Body of pancreas (tissue), 4 donors: ENCODE measurements at regions not wholly inside any gene's neighbourhood (a gene's known extent, or its start where the extent isn't known, plus 50 kb on each side); places are given as distances from the start of the nearest gene placed in this dataset.
"Not testable (repeated sequence)": the region's sequence is repeated elsewhere in the genome, so short reads cannot be mapped to it uniquely, and the experiment has no call there.

ENCODE experiments used
- ATAC-seq: fragments of 150-250 bp; one replicate; pipeline ENCODE4 v1.9.1; 2016
- DNase-seq, 4 donors: peaks; one replicate each; pipeline ENCODE4 v3.0.0-alpha.2; 2019
- H3K27ac ChIP-seq, 4 donors: fragments of 200-600 bp; sonication (generic); 1 replicate in 3 of 4; 2 replicates in 1 of 4; pipeline versions ENCODE4 v1.5.1 to v1.6.1; 2016 to 2019; ENCODE audit warnings: mild to moderate bottlenecking in 1 of 4, mixed read lengths in 1 of 4, moderate library complexity in 1 of 4
- H3K27me3 ChIP-seq, 2 donors: fragments of 200-600 bp; sonication (generic); one replicate each; pipeline ENCODE4 v1.6.0; 2016; ENCODE audit warnings: mild to moderate bottlenecking in 1 of 2
- H3K36me3 ChIP-seq, 2 donors: fragments of 200-600 bp; sonication (generic); replicated peaks in 1 of 2; 2 replicates each; pipeline ENCODE4 v1.5.1; 2016; ENCODE audit warnings: low read depth in 2 of 2; ENCODE audit not compliant: insufficient read depth in 1 of 2
- H3K4me1 ChIP-seq: fragments of 200-600 bp; sonication (generic); one replicate; pipeline ENCODE4 v1.6.0; 2016
- H3K4me3 ChIP-seq, 2 donors: fragments of 200-600 bp; sonication (generic); 1 replicate in 1 of 2; 2 replicates in 1 of 2; pipeline ENCODE4 v1.5.1; 2016 to 2019
- H3K9me3 ChIP-seq, 3 donors: fragments of 200-600 bp; sonication (generic); 1 replicate in 2 of 3; 2 replicates in 1 of 3; pipeline ENCODE4 v1.5.1; 2016
- POLR2A ChIP-seq, 3 donors: fragments of 450-650 bp; IDR thresholded peaks; one replicate each; pipeline ENCODE4 v1.6.1; 2016; ENCODE audit warnings: antibody characterized with exemption in 3 of 3, mild to moderate bottlenecking in 2 of 3
- WGBS, 2 donors: methylation state at CpG; one replicate each; pipeline ENCODE4 v1.1.5; 2017; 5-methylcytosine and 5-hydroxymethylcytosine counted together
- intact Hi-C: fragments of 100-400 bp; cut with DNase I; formaldehyde crosslinking; loops from one replicate; pipeline ENCODE4 v1.15.1; 2023
- TF ChIP-seq, protein P1 (sequence below), 7 experiments: fragments of 450-650 bp in 4 of 7; fragments of 200-600 bp in 3 of 7; sonication (generic) in 3 of 7; IDR thresholded peaks; one replicate each; pipeline ENCODE4 v1.5.1; 2016 to 2019; ENCODE audit warnings: antibody characterized with exemption in 7 of 7

GRCh38 chr4:188732131-188732530 is 592.9 kb downstream of the TRIML1 start:
- ATAC-seq (no peak), DNase-seq (no peak)
- H3K27ac ChIP-seq: no peak overlapping the region
- no peaks in the 10 kb centered on the region for H3K27me3 ChIP-seq
- no peaks in the 10 kb centered on the region for H3K36me3 ChIP-seq
- H3K4me3 ChIP-seq: no peak overlapping the region
- no peak for TF ChIP-seq POLR2A (IDR thresholded peaks at IDR 0.05)
- TF ChIP-seq, protein P1, sequence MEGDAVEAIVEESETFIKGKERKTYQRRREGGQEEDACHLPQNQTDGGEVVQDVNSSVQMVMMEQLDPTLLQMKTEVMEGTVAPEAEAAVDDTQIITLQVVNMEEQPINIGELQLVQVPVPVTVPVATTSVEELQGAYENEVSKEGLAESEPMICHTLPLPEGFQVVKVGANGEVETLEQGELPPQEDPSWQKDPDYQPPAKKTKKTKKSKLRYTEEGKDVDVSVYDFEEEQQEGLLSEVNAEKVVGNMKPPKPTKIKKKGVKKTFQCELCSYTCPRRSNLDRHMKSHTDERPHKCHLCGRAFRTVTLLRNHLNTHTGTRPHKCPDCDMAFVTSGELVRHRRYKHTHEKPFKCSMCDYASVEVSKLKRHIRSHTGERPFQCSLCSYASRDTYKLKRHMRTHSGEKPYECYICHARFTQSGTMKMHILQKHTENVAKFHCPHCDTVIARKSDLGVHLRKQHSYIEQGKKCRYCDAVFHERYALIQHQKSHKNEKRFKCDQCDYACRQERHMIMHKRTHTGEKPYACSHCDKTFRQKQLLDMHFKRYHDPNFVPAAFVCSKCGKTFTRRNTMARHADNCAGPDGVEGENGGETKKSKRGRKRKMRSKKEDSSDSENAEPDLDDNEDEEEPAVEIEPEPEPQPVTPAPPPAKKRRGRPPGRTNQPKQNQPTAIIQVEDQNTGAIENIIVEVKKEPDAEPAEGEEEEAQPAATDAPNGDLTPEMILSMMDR (IDR thresholded peaks at IDR 0.05): no peak
- WGBS, 2 donors: 15 to 31% methylated on average over 3 of the region's 3 CpGs
- H3K4me1 ChIP-seq: no peaks in the 10 kb centered on the region
- intact Hi-C loops: no loop called here
- no peaks in the 10 kb centered on the region for H3K9me3 ChIP-seq

DNA sequence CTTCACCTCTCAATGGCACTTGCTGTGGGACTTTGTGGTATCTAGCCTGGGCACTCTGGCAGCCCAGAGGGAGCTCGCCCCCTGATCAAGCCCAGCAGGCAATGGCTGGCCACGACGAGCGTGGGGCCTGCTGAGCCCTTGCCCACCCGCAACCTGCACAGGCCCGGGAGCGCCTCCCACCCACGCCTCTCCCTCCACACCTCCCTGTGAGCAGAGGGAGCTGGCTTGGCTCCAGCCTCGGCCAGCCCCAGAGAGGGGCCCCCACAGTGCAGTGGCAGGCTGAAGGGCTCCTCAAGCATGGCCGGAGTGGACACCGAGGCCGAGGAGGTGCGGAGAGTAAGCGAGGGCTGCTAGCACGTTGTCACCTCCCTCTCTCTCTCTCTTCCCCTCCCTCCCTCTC is 595.8 kb downstream of the TRIML1 start:
- 75 to 93% methylated on average over 8 to 13 of the region's 15 CpGs for WGBS, 2 donors
- H3K27me3 ChIP-seq: no peaks in the 10 kb centered on the region
- H3K4me1 ChIP-seq: no peaks in the 10 kb centered on the region
- ATAC-seq (no peak), DNase-seq (no peak)
- intact Hi-C loops: no loop called here
- no peak overlapping the region for H3K4me3 ChIP-seq
- TF ChIP-seq, protein P1 (IDR thresholded peaks at IDR 0.05): no peak
- TF ChIP-seq POLR2A (IDR thresholded peaks at IDR 0.05): no peak
- H3K36me3 ChIP-seq: no peaks in the 10 kb centered on the region
- H3K27ac ChIP-seq: no peak overlapping the region
- H3K9me3 ChIP-seq: no peaks in the 10 kb centered on the region

DNA sequence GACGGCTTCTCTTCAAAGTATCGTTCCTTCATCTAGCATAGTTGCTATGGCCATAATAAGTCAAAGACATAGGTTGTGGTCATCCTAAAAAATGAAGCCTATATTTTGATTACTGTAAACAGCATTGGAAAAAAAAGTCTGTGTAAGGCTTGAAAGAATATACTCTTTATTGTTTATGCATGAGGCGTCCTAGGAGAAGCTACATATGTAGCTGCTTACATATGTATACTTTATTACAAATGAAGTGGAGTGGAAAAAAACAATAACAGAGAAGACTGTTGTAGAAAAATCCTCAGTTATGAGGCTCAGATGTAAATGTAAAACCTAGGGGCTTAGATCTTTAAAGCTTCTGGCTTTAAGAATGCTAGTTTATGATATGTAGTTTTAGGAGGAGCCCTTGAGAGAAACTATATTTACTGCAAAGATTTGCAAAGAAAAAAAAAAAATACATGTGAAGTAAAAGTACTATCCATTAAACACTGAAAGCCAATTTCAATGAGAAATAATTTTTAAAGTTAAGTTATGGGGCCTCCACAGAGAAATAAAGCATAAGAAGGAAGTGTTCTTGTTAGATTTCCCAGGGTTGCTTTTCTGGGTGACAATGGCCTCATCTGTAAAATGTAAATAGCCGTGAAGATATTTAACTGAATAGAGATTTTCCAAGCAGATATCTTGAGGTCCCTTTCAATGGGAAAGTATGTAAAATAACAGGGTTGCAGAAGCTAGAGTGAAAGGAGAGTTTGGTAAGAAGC is 598.2 kb downstream of the TRIML1 start:
- TF ChIP-seq, protein P1 (IDR thresholded peaks at IDR 0.05): no peak
- TF ChIP-seq POLR2A (IDR thresholded peaks at IDR 0.05): no peak
- Histone ChIP-seq H3K4me3 (no peak overlapping the region), H3K9me3 (no peaks in the 10 kb centered on the region), H3K27me3 (no peaks in the 10 kb centered on the region), H3K4me1 (no peaks in the 10 kb centered on the region), H3K27ac (no peak overlapping the region), H3K36me3 (no peaks in the 10 kb centered on the region)
- WGBS, 2 donors: 83 to 85% methylated on average over 4 of the region's 4 CpGs
- DNase-seq: no peak
- no peak for ATAC-seq
- intact Hi-C loops: no loop called here

- H3K9me3 ChIP-seq, ATAC-seq, H3K27me3 ChIP-seq, H3K4me1 ChIP-seq, H3K27ac ChIP-seq, H3K4me3 ChIP-seq, intact Hi-C loops, DNase-seq, H3K36me3 ChIP-seq: not testable (repeated sequence)
- WGBS, 2 donors: 73 to 82% methylated on average over 17 to 24 of the region's 24 CpGs
These were observed 599.0 kb downstream of the TRIML1 start for GRCh38 chr4:188738290-188738689.

DNA sequence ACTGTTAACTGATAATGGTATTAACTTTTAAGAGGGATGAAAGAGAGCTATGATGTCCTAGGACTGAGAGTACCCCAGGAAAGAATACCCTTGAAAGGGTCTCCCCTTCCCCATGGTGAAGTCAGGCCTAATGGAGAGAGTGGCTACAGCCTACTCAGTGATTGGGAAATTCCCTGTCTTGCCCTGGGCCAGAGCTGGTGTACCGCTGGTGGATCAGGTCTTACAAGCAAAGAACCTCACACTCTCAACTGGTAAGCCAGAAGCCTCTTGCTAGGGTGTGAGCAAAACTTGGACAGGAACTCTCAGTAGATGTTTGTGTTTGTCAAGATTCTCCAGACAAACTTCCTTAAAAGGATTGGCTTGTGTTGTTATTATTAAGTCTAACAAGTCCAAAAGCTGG is 600.9 kb downstream of the TRIML1 start:
- H3K9me3 ChIP-seq, H3K36me3 ChIP-seq, intact Hi-C loops, H3K4me3 ChIP-seq, ATAC-seq, H3K27ac ChIP-seq, H3K4me1 ChIP-seq, DNase-seq, H3K27me3 ChIP-seq: not testable (repeated sequence)
- WGBS, 2 donors: 80% methylated on average over 1 of the region's 1 CpG; no CpG with 5 or more reads in 1 of the 2 donors

GRCh38 chr4:188740791-188741190 is 601.5 kb downstream of the TRIML1 start:
- H3K9me3 ChIP-seq, DNase-seq, H3K27me3 ChIP-seq, ATAC-seq, H3K36me3 ChIP-seq, H3K4me3 ChIP-seq, H3K27ac ChIP-seq, H3K4me1 ChIP-seq, intact Hi-C loops: not testable (repeated sequence)
- no CpG with 5 or more reads among the region's 1 CpG for WGBS, 2 donors
